CD4-positive, alpha-beta T cell (primary cell): ENCODE measurements at regions not wholly inside any gene's neighbourhood (a gene's known extent, or its start where the extent isn't known, plus 50 kb on each side); places are given as distances from the start of the nearest gene placed in this dataset.

ENCODE experiments used
- ATAC-seq: fragments of 200-7000 bp; cut with Tn5 transposase; one replicate; pipeline ENCODE4 v1.10.0; 2022; ENCODE audit warnings: mild to moderate bottlenecking; ENCODE audit not compliant: poor library complexity
- CTCF ChIA-PET: fragments of 350-600 bp; sonication (Branson Sonifier 250); formaldehyde crosslinking; loops from one replicate; lab custom pipeline; 2021; ENCODE audit warnings: antibody characterized with exemption, inconsistent platforms; lab: Charles Lee
- POLR2A ChIA-PET: fragments of 350-600 bp; sonication (Branson Sonifier 250); formaldehyde crosslinking; loops from one replicate; lab custom pipeline; 2021; ENCODE audit warnings: antibody characterized with exemption, inconsistent platforms; lab: Charles Lee
- DNase-seq, 14 experiments: peaks; one replicate each; pipeline ENCODE4 v3.0.0-alpha.2; 2013 to 2020; ENCODE audit warnings: mixed read lengths in 2 of 14
- H3K27ac ChIP-seq, 2 donors: one replicate each; pipeline versions ENCODE4 v1.5.1 to v1.7.0; 2013; ENCODE audit warnings: low read length in 2 of 2, low read depth in 1 of 2, mild to moderate bottlenecking in 1 of 2
- H3K27me3 ChIP-seq, 2 experiments: 1 replicate in 1 of 2; 2 replicates in 1 of 2; pipeline versions ENCODE4 v1.6.1 to v1.7.0; 2013; ENCODE audit warnings: low read length in 2 of 2, control low read depth in 1 of 2, mild to moderate bottlenecking in 1 of 2, moderate library complexity in 1 of 2; ENCODE audit not compliant: insufficient read depth in 2 of 2, control insufficient read depth in 1 of 2
- H3K36me3 ChIP-seq: one replicate; pipeline ENCODE4 v1.6.1; 2013; ENCODE audit warnings: low read length, control low read depth; ENCODE audit not compliant: insufficient read depth
- H3K4me1 ChIP-seq: one replicate; pipeline ENCODE4 v1.6.1; 2013; ENCODE audit warnings: low read length, control low read depth; ENCODE audit not compliant: insufficient read depth
- H3K4me3 ChIP-seq: one replicate; pipeline ENCODE4 v1.5.1; 2013; ENCODE audit warnings: mild to moderate bottlenecking, low read length, moderate library complexity
- H3K9me3 ChIP-seq, 2 experiments: 1 replicate in 1 of 2; 2 replicates in 1 of 2; pipeline versions ENCODE4 v1.6.1 to v1.7.0; 2013; ENCODE audit warnings: low read length in 2 of 2, mild to moderate bottlenecking in 2 of 2, control low read depth in 1 of 2, moderate library complexity in 1 of 2; ENCODE audit not compliant: control insufficient read depth in 1 of 2, insufficient read depth in 1 of 2
- H3K27ac Mint-ChIP-seq: one replicate; pipeline ENCODE4 v1.8.0; 2020; ENCODE audit warnings: mixed read lengths
- H3K27me3 Mint-ChIP-seq: one replicate; pipeline ENCODE4 v1.8.0; 2021; ENCODE audit warnings: mixed read lengths
- H3K36me3 Mint-ChIP-seq: one replicate; pipeline ENCODE4 v1.8.0; 2021; ENCODE audit warnings: low read depth, mixed read lengths
- H3K4me1 Mint-ChIP-seq: one replicate; pipeline ENCODE4 v1.8.0; 2021; ENCODE audit warnings: low read depth, mixed read lengths
- H3K4me3 Mint-ChIP-seq: one replicate; pipeline ENCODE4 v1.8.0; 2020; ENCODE audit warnings: mild to moderate bottlenecking, mixed read lengths
- H3K9me3 Mint-ChIP-seq: one replicate; pipeline ENCODE4 v1.8.0; 2020; ENCODE audit warnings: mixed read lengths
- CTCF ChIP-seq: fragments of 200-600 bp; IDR thresholded peaks from one replicate; pipeline ENCODE4 v1.8.0; 2022; ENCODE audit warnings: antibody characterized with exemption, mild to moderate bottlenecking
- intact Hi-C, 2 experiments: fragments of 100-400 bp; cut with DNase I in 1 of 2; cut with micrococcal nuclease in 1 of 2; formaldehyde crosslinking; loops; one replicate each; pipeline versions ENCODE4 v1.15.1 to v1.9.0; 2023 to 2025; cut with DNase I, micrococcal nuclease

GRCh38 chr3:159845737-159846136 is 142.9 kb upstream of the IL12A start:
- H3K4me3 Mint-ChIP-seq, result no peak overlapping the region
- CTCF ChIA-PET, result no interaction called here
- H3K36me3 Mint-ChIP-seq, result no peaks in the 10 kb centered on the region
- intact Hi-C loops, result loop anchor here in 1 of 2 experiments (5.0 kb wide), 1 partner anchor 742 kb away; no protein-coding TSS in a partner anchor
- H3K4me1 Mint-ChIP-seq, result no peaks in the 10 kb centered on the region
- Histone ChIP-seq H3K4me1 (no peaks in the 10 kb centered on the region), H3K9me3 (no peaks in the 10 kb centered on the region), H3K27ac (no peak overlapping the region), H3K4me3 (no peak overlapping the region), H3K36me3 (no peaks in the 10 kb centered on the region), H3K27me3 (peaks cover 0 to 3% of the 10 kb centered on the region in 2 experiments)
- DNase-seq (no peak), ATAC-seq (no peak)
- POLR2A ChIA-PET, result no interaction called here
- H3K27ac Mint-ChIP-seq, result no peak overlapping the region
- H3K27me3 Mint-ChIP-seq, result peaks cover 28% of the 10 kb centered on the region
- H3K9me3 Mint-ChIP-seq, result no peaks in the 10 kb centered on the region
- TF ChIP-seq CTCF, result no peak

- H3K9me3 Mint-ChIP-seq, result no peaks in the 10 kb centered on the region
- no peak for TF ChIP-seq CTCF
- H3K4me3 Mint-ChIP-seq, result no peak overlapping the region
- ChIA-PET CTCF (no interaction called here), POLR2A (no interaction called here)
- H3K27me3 Mint-ChIP-seq, result peaks cover 23% of the 10 kb centered on the region
- H3K36me3 Mint-ChIP-seq, result no peaks in the 10 kb centered on the region
- H3K4me1 Mint-ChIP-seq, result no peaks in the 10 kb centered on the region
- H3K9me3 ChIP-seq, result no peaks in the 10 kb centered on the region
- H3K36me3 ChIP-seq, result no peaks in the 10 kb centered on the region
- H3K27me3 ChIP-seq, result peaks cover 0 to 3% of the 10 kb centered on the region in 2 experiments
- H3K4me3 ChIP-seq, result no peak overlapping the region
- intact Hi-C loops, result loop anchor here in 1 of 2 experiments (5.0 kb wide), 1 partner anchor 741 kb away; no protein-coding TSS in a partner anchor
- H3K27ac Mint-ChIP-seq, result no peak overlapping the region
- H3K4me1 ChIP-seq, result no peaks in the 10 kb centered on the region
- ATAC-seq, result no peak
- no peak for DNase-seq
- H3K27ac ChIP-seq, result no peak overlapping the region
Observed at GRCh38 chr3:159846255-159846654, 142.4 kb upstream of the IL12A start.

GRCh38 chr3:159848348-159849118 is 140.1 kb upstream of the IL12A start:
- H3K27ac ChIP-seq, result no peak overlapping the region
- no peaks in the 10 kb centered on the region for H3K4me1 ChIP-seq
- no peaks in the 10 kb centered on the region for H3K9me3 ChIP-seq
- H3K36me3 ChIP-seq, result no peaks in the 10 kb centered on the region
- intact Hi-C loops, result loop anchor here in 1 of 2 experiments (5.0 kb wide), 1 partner anchor 739 kb away; no protein-coding TSS in a partner anchor
- ChIA-PET POLR2A (no interaction called here), CTCF (no interaction called here)
- H3K4me3 Mint-ChIP-seq, result no peak overlapping the region
- no peaks in the 10 kb centered on the region for H3K9me3 Mint-ChIP-seq
- H3K27ac Mint-ChIP-seq, result no peak overlapping the region
- ATAC-seq (no peak), DNase-seq (no peak)
- peaks cover 0 to 4% of the 10 kb centered on the region in 2 experiments for H3K27me3 ChIP-seq
- no peaks in the 10 kb centered on the region for H3K4me1 Mint-ChIP-seq
- H3K4me3 ChIP-seq, result no peak overlapping the region
- H3K36me3 Mint-ChIP-seq, result no peaks in the 10 kb centered on the region
- no peak for TF ChIP-seq CTCF
- H3K27me3 Mint-ChIP-seq, result peaks cover 19% of the 10 kb centered on the region
